Vagina (tissue), 2 donors: ENCODE measurements at regions not wholly inside any gene's neighbourhood (a gene's known extent, or its start where the extent isn't known, plus 50 kb on each side); places are given as distances from the start of the nearest gene placed in this dataset.

Experiments
- POLR2A ChIP-seq, 2 donors: fragments of 450-650 bp; IDR thresholded peaks; one replicate each; pipeline ENCODE4 v1.6.1; 2017; ENCODE audit warnings: antibody characterized with exemption in 2 of 2, mild to moderate bottlenecking in 2 of 2, moderate library complexity in 2 of 2
- TF ChIP-seq, protein P1 (sequence below), 3 experiments: fragments of 450-650 bp in 2 of 3; fragments of 200-600 bp in 1 of 3; sonication (generic) in 1 of 3; IDR thresholded peaks; one replicate each; pipeline ENCODE4 v1.5.1; 2017 to 2019; ENCODE audit warnings: antibody characterized with exemption in 3 of 3, mild to moderate bottlenecking in 2 of 3, moderate library complexity in 2 of 3

DNA sequence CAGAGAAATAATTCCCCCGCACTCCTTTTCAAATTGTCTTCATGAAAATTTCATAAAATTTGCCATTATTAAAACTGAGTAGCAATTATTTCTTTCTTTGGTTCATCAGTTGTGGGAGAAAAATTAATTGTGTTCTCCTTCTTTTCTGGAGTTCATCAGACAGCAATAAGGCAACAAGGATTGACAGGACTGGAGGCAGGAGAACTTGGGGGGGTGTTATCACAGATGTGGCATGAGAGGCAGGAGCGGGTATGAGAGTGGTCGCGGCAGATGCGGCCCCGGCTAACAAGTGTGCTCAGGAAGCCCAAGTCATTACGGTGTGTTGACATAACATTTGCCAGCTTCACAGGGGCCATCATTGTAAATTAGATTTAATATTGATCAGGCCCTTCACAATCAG, 306.6 kb upstream of the TMPO start:
- TF ChIP-seq, protein P1, sequence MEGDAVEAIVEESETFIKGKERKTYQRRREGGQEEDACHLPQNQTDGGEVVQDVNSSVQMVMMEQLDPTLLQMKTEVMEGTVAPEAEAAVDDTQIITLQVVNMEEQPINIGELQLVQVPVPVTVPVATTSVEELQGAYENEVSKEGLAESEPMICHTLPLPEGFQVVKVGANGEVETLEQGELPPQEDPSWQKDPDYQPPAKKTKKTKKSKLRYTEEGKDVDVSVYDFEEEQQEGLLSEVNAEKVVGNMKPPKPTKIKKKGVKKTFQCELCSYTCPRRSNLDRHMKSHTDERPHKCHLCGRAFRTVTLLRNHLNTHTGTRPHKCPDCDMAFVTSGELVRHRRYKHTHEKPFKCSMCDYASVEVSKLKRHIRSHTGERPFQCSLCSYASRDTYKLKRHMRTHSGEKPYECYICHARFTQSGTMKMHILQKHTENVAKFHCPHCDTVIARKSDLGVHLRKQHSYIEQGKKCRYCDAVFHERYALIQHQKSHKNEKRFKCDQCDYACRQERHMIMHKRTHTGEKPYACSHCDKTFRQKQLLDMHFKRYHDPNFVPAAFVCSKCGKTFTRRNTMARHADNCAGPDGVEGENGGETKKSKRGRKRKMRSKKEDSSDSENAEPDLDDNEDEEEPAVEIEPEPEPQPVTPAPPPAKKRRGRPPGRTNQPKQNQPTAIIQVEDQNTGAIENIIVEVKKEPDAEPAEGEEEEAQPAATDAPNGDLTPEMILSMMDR (IDR thresholded peaks at IDR 0.05), result no peak
- no peak for TF ChIP-seq POLR2A (IDR thresholded peaks at IDR 0.05)
